ENCODE measurements at regions not wholly inside any gene's neighbourhood (a gene's known extent, or its start where the extent isn't known, plus 50 kb on each side); places are given as distances from the start of the nearest gene placed in this dataset.

- no peak for DNase-seq (ENCODE audit: low spot score)
- H3K4me1 ChIP-seq = peaks cover 0 to 43% of the 10 kb centered on the region in 2 donors
- H3K4me3 ChIP-seq = no peak overlapping the region
- H3K27me3 ChIP-seq = no peaks in the 10 kb centered on the region
- no peak overlapping the region for H3K27ac ChIP-seq
- H3K9me3 ChIP-seq = no peaks in the 10 kb centered on the region
- TF ChIP-seq CTCF (IDR thresholded peaks at IDR 0.05) = no peak
- H3K36me3 ChIP-seq = no peaks in the 10 kb centered on the region
Observed at GRCh38 chr1:232476538-232476950, 153.4 kb downstream of the SIPA1L2 start.

- no peak overlapping the region for H3K4me3 ChIP-seq
- peaks cover 0 to 43% of the 10 kb centered on the region in 2 donors for H3K4me1 ChIP-seq
- peaks cover 12% of the 10 kb centered on the region for H3K36me3 ChIP-seq
- H3K9me3 ChIP-seq = no peaks in the 10 kb centered on the region
- TF ChIP-seq CTCF (IDR thresholded peaks at IDR 0.05) = no peak
- H3K27ac ChIP-seq = no peak overlapping the region
- no peak for DNase-seq (ENCODE audit: low spot score)
- H3K27me3 ChIP-seq = no peaks in the 10 kb centered on the region
Observed at GRCh38 chr1:232474826-232475225, 155.1 kb downstream of the SIPA1L2 start.

- Histone ChIP-seq H3K27ac (no peak overlapping the region), H3K36me3 (peaks cover 12% of the 10 kb centered on the region), H3K4me3 (no peak overlapping the region), H3K4me1 (peaks cover 0 to 43% of the 10 kb centered on the region in 2 donors), H3K27me3 (no peaks in the 10 kb centered on the region), H3K9me3 (no peaks in the 10 kb centered on the region)
- no peak for DNase-seq (ENCODE audit: low spot score)
- no peak for TF ChIP-seq CTCF (IDR thresholded peaks at IDR 0.05)
Observed at GRCh38 chr1:232473900-232474299, 156.0 kb downstream of the SIPA1L2 start.

GRCh38 chr1:232473324-232473723 is 156.6 kb downstream of the SIPA1L2 start:
- H3K27me3 ChIP-seq = no peaks in the 10 kb centered on the region
- DNase-seq (ENCODE audit: low spot score) = peak; percentile 65
- no peak overlapping the region for H3K4me3 ChIP-seq
- H3K36me3 ChIP-seq = peaks cover 12% of the 10 kb centered on the region
- H3K27ac ChIP-seq = no peak overlapping the region
- H3K4me1 ChIP-seq = peaks cover 0 to 41% of the 10 kb centered on the region in 2 donors
- TF ChIP-seq CTCF (IDR thresholded peaks at IDR 0.05) = no peak
- no peaks in the 10 kb centered on the region for H3K9me3 ChIP-seq

- no peak overlapping the region for H3K27ac ChIP-seq
- H3K4me1 ChIP-seq = peaks cover 0 to 33% of the 10 kb centered on the region in 2 donors
- H3K4me3 ChIP-seq = no peak overlapping the region
- no peaks in the 10 kb centered on the region for H3K9me3 ChIP-seq
- no peak for DNase-seq (ENCODE audit: low spot score)
- H3K36me3 ChIP-seq = peaks cover 12% of the 10 kb centered on the region
- no peaks in the 10 kb centered on the region for H3K27me3 ChIP-seq
- no peak for TF ChIP-seq CTCF (IDR thresholded peaks at IDR 0.05)
Observed at GRCh38 chr1:232472485-232473041, 157.4 kb downstream of the SIPA1L2 start.

- Histone ChIP-seq H3K27me3 (no peaks in the 10 kb centered on the region), H3K27ac (no peak overlapping the region), H3K4me3 (no peak overlapping the region), H3K4me1 (peaks cover 0 to 20% of the 10 kb centered on the region in 2 donors), H3K9me3 (no peaks in the 10 kb centered on the region), H3K36me3 (peaks cover 12% of the 10 kb centered on the region)
- no peak for TF ChIP-seq CTCF (IDR thresholded peaks at IDR 0.05)
- no peak for DNase-seq (ENCODE audit: low spot score)
Observed at GRCh38 chr1:232471250-232471649, 158.7 kb downstream of the SIPA1L2 start.

Data from right atrium auricular region (tissue), 2 donors.